HG03354 (cell line): ENCODE measurements at regions not wholly inside any gene's neighbourhood (a gene's known extent, or its start where the extent isn't known, plus 50 kb on each side); places are given as distances from the start of the nearest gene placed in this dataset.

Source experiments
- ATAC-seq: cut with Tn5 transposase; IDR thresholded peaks from one replicate; pipeline ENCODE4 v1.9.1; 2021; ENCODE audit warnings: mild to moderate bottlenecking; ENCODE audit not compliant: unreplicated experiment, poor library complexity, severe bottlenecking

- ATAC-seq, result no peak
These were observed 1462.3 kb downstream of the BRD1 start for GRCh38 chr22:48365386-48365785.

GRCh38 chr22:48362721-48363404, 1464.8 kb downstream of the BRD1 start:
- ATAC-seq, result no peak

- no peak for ATAC-seq
These were observed 1466.5 kb downstream of the BRD1 start for GRCh38 chr22:48361099-48361639.

GRCh38 chr22:48359613-48359965, 1468.1 kb downstream of the BRD1 start:
- ATAC-seq, result no peak

GRCh38 chr22:48358886-48359612, 1468.6 kb downstream of the BRD1 start:
- no peak for ATAC-seq

- no peak for ATAC-seq
These were observed 1469.7 kb downstream of the BRD1 start for GRCh38 chr22:48357961-48358360.

GRCh38 chr22:48357196-48357595, 1470.5 kb downstream of the BRD1 start:
- no peak for ATAC-seq

GRCh38 chr22:48356731-48357130, 1470.9 kb downstream of the BRD1 start:
- ATAC-seq, result no peak

- no peak for ATAC-seq
These were observed 1473.6 kb downstream of the BRD1 start for GRCh38 chr22:48354096-48354495.

- no peak for ATAC-seq
These were observed 1474.3 kb downstream of the BRD1 start for GRCh38 chr22:48353116-48353947.

GRCh38 chr22:48352086-48352911, 1475.4 kb downstream of the BRD1 start:
- ATAC-seq, result no peak

GRCh38 chr22:48351376-48352085, 1476.1 kb downstream of the BRD1 start:
- no peak for ATAC-seq

- no peak for ATAC-seq
These were observed 1477.2 kb downstream of the BRD1 start for GRCh38 chr22:48350456-48350855.

GRCh38 chr22:48348855-48349254, 1478.8 kb downstream of the BRD1 start:
- ATAC-seq, result no peak

- ATAC-seq, result no peak
These were observed 1480.4 kb downstream of the BRD1 start for GRCh38 chr22:48347311-48347710.

GRCh38 chr22:48346911-48347310, 1480.8 kb downstream of the BRD1 start:
- no peak for ATAC-seq

GRCh38 chr22:48346311-48346710, 1481.4 kb downstream of the BRD1 start:
- ATAC-seq, result no peak

- ATAC-seq, result no peak
These were observed 1482.0 kb downstream of the BRD1 start for GRCh38 chr22:48345631-48346030.

- no peak for ATAC-seq
These were observed 1484.2 kb downstream of the BRD1 start for GRCh38 chr22:48343461-48343860.
